ENCODE measurements at regions not wholly inside any gene's neighbourhood (a gene's known extent, or its start where the extent isn't known, plus 50 kb on each side); places are given as distances from the start of the nearest gene placed in this dataset.

- no peaks in the 10 kb centered on the region for H3K36me3 ChIP-seq (replicated peaks)
- H3K4me3 ChIP-seq (ENCODE audit: low read depth, low read length), result no peak overlapping the region
- DNase-seq, result no peak
- TF ChIP-seq, protein P1, sequence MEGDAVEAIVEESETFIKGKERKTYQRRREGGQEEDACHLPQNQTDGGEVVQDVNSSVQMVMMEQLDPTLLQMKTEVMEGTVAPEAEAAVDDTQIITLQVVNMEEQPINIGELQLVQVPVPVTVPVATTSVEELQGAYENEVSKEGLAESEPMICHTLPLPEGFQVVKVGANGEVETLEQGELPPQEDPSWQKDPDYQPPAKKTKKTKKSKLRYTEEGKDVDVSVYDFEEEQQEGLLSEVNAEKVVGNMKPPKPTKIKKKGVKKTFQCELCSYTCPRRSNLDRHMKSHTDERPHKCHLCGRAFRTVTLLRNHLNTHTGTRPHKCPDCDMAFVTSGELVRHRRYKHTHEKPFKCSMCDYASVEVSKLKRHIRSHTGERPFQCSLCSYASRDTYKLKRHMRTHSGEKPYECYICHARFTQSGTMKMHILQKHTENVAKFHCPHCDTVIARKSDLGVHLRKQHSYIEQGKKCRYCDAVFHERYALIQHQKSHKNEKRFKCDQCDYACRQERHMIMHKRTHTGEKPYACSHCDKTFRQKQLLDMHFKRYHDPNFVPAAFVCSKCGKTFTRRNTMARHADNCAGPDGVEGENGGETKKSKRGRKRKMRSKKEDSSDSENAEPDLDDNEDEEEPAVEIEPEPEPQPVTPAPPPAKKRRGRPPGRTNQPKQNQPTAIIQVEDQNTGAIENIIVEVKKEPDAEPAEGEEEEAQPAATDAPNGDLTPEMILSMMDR (IDR thresholded peaks at IDR 0.05; ENCODE audit: low read depth, low read length, missing control alignments), result no peak
- H3K27ac ChIP-seq, result no peak overlapping the region
- in situ Hi-C loops (cut with HindIII; ENCODE audit: low pct_ligation_motif_present, low sequenced_read_pairs), result no loop called here
- peaks cover 3% of the 10 kb centered on the region for H3K27me3 ChIP-seq (replicated peaks)
These were observed 51.6 kb upstream of the HOXC13 start for GRCh38 chr12:53887006-53887405.

GRCh38 chr12:53887881-53888280 lies 50.8 kb upstream of the HOXC13 start:
- Histone ChIP-seq H3K36me3 (replicated peaks) (no peaks in the 10 kb centered on the region), H3K27me3 (replicated peaks) (peaks cover 3% of the 10 kb centered on the region), H3K4me3 (ENCODE audit: low read depth, low read length) (no peak overlapping the region), H3K27ac (no peak overlapping the region)
- TF ChIP-seq, protein P1 (IDR thresholded peaks at IDR 0.05; ENCODE audit: low read depth, low read length, missing control alignments), result no peak
- in situ Hi-C loops (cut with HindIII; ENCODE audit: low pct_ligation_motif_present, low sequenced_read_pairs), result no loop called here
- no peak for DNase-seq

Data from brain microvascular endothelial cell (primary cell).